GM18867 (cell line): ENCODE measurements at regions not wholly inside any gene's neighbourhood (a gene's known extent, or its start where the extent isn't known, plus 50 kb on each side); places are given as distances from the start of the nearest gene placed in this dataset.
"Not testable (repeated sequence)": the region's sequence is repeated elsewhere in the genome, so short reads cannot be mapped to it uniquely, and the experiment has no call there.

Experiments
- ATAC-seq: cut with Tn5 transposase; IDR thresholded peaks from one replicate; pipeline ENCODE4 v1.9.1; 2021; ENCODE audit warnings: mild to moderate bottlenecking, moderate library complexity; ENCODE audit not compliant: unreplicated experiment

DNA sequence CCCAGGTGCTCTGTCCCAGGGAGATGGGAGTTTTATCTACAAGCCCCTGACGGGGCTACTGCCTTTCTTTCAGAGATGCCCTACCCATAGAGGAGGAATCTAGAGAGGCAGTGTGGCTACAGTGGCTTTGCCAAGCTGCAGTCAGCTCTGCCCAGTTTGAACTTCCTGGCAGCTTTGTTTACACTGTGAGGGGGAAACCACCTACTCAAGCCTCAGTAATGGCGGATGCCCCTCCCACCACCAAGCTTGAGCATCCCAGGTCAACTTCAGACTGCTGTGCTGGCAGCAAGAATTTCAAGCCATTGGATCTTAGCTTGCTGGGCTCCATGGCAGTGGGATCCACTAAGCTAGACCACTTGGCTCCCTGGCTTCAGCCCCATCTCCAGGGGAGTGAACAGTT is 53.1 kb upstream of the TMEM252 start:
- not testable (repeated sequence) for ATAC-seq

GRCh38 chr9:68595868-68596267 is 55.2 kb upstream of the TMEM252 start:
- ATAC-seq: no peak

DNA sequence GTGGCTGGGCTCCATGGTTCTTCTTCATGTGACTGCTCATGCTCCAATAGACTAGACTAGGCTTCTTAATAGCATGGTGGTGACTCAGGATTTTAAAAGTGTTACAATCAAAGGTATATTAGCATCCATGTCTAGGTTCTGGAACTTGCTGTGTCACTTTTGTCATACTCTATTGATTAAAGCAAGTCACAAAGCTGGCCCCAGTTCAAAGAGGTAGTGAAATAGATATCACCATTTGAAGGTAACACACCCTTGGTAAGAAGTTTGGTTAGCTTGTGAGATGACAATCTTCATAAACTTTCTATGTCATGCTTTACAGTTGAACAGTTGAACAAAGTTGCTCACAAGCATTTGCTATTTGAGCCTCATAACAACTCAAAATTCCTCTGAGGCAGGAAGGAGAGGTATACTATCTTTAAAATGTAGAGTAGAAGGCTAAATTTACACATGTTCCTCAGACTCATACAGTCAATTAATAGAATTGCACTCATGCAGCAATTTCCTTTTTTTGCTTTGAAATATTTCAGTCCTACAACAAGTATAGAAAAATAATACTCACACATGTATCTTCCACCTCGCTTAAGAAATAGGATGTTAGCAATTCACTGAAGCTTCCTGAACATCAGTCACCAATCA is 56.8 kb upstream of the TMEM252 start:
- ATAC-seq: no peak

GRCh38 chr9:68599826-68600225 is 59.1 kb upstream of the TMEM252 start:
- ATAC-seq: no peak

GRCh38 chr9:68601081-68601480 is 60.4 kb upstream of the TMEM252 start:
- ATAC-seq: no peak

DNA sequence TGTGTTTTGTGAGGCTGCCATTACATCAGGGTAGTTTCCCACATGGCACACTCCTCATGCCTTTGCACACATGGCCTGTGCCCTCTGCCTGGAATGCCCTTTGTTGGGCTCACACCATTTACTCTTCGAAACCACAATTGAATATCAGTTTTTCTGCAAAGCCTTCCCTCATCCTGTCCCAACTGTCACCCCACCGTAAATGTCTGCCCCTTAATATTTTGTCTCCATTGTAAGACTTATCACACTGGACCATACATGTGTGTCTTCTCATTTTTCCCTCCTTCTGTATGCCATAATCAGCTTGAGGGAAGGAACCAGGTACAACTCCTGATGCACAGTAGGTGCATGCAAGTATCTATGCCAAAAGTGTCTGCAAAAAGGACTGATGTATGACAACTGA is 62.7 kb upstream of the TMEM252 start:
- no peak for ATAC-seq

DNA sequence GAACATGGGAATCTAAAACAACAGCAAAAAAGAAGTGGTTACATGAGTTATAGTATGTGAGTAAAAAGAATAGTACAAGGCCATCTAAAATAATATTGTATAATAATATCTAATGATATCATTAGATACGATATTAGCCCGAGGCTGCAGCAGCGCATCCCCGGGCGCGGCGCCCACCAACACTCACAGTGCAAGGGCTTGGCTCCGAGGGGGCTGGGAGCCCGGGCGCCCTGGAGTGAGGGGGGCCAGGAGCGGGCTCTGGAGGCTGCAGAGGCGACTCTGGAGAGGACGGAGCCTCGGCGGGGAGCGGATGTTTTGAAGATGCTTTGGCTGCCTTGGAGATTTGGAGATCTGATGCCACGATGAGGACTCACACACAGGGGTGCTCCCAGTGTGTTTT is 68.1 kb upstream of the TMEM252 start:
- no peak for ATAC-seq

GRCh38 chr9:68609901-68610415 is 69.3 kb upstream of the TMEM252 start:
- no peak for ATAC-seq

DNA sequence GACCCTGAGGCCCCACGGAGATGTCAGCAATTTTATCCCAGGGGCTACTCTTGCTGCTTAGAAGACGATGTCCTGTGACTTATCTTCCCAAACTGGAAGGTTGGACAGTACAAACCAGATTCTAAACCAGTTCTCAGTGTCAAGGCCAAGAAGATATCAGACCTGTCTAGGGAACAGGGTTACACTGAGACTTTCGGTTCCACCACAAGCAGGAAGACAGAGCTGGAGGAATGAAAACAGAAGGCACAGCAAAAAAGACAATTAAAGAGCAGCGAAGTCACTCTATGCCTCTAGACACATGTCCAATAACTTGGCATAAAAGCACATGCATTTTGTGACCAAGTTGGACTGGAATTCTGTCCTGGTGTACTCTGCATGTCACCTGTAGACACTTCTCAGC is 73.4 kb upstream of the TMEM252 start:
- ATAC-seq: no peak

- not testable (repeated sequence) for ATAC-seq
Measured at GRCh38 chr9:68617011-68617410, 76.3 kb upstream of the TMEM252 start.

DNA sequence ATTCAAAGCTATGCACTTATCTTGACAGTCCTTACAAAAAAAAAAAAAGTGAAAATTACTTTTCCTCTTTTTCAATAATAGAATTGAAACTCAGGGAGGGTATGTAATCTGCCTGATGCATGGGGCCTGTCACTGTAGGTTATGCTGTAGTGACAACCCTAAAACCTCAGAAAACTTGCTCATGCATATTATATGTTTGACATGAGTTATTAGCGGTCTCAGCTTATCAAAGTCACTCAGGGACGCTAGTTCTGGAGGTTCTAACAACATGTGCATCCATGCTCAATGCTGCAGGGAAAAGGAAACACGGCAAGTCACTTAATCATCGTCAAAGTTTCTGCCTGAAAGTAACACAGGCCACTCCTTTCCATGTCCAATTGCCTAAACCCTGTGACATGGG is 78.4 kb upstream of the TMEM252 start:
- no peak for ATAC-seq

DNA sequence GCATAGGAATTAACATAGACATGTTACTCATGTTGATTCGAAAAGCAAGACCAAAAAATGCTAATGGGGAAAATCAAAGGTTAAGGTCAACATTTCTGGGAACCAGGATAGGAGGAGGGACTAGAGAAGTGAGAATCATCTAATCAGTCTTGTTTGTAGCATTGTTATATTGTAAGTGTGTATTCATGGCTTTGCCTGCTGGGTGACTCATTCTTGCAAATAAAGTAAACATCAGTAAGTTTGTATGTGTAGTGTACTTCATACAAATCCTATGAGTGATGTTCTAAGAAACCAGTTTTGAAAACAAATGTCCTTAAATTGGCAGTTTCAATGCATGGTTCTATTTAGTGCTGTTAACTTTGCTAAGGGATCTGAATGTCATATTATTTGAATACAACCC is 79.0 kb upstream of the TMEM252 start:
- no peak for ATAC-seq

GRCh38 chr9:68625559-68625958 is 79.5 kb upstream of the PIP5K1B start:
- ATAC-seq: no peak

DNA sequence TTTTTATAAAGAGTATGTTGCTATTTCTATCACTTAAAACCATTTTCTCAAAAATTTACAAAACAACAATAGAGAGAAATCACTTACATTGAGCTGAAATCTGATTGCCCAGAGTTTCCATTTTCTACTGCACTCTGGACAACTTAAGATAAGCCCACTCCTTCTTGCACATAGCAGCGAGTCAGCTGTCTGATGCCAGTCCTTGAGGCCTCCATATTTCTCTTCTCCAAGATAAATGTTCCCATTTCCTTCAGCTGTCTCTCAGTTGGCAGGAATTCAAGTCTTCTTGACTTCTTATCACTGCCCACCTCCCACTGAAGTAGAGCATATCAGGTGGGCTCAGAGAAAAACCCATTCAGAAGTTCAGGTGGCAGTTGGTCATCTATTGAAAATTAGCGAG is 78.5 kb upstream of the PIP5K1B start:
- ATAC-seq: no peak

DNA sequence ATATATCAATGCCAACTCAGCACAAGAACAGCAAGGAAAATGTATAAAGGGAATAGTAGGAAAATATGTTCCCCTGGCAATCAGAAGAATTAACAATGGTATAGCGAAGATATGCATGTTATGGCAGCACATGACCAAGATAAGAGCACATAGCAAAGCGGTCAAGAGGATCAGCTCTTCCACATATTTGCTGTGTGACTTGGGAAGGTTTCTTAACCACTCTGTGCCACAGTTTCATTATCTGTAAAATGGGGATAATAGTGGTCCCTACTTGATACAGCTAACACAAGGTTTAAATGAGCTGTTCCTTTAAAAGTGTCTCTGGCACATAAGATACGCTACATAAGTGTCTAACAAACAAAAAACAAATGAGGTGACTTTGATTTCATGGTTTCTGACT is 77.9 kb upstream of the PIP5K1B start:
- ATAC-seq: no peak

GRCh38 chr9:68627594-68627993 is 77.4 kb upstream of the PIP5K1B start:
- ATAC-seq: no peak

DNA sequence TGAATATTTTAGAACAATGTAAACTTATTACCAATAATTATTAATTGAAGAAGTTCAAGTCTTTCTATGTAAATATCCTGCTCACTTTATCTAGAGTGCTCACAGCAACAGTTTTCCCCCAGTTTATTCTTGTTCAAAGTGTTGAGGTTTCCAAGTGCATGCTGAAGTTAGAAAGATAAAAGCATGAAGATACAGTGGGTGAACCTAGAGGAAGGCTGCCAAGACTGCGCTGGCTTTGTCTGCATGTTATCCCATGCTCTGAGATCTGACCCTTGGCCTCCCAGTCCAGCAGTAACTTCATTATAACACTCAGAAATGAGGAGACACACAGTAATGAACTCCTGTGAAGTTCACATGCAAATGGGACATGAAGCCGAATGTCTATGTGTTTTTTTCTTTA is 76.0 kb upstream of the PIP5K1B start:
- no peak for ATAC-seq

- ATAC-seq: no peak
Measured at GRCh38 chr9:68631811-68632210, 73.2 kb upstream of the PIP5K1B start.

GRCh38 chr9:68637020-68637419 is 68.0 kb upstream of the PIP5K1B start:
- no peak for ATAC-seq

DNA sequence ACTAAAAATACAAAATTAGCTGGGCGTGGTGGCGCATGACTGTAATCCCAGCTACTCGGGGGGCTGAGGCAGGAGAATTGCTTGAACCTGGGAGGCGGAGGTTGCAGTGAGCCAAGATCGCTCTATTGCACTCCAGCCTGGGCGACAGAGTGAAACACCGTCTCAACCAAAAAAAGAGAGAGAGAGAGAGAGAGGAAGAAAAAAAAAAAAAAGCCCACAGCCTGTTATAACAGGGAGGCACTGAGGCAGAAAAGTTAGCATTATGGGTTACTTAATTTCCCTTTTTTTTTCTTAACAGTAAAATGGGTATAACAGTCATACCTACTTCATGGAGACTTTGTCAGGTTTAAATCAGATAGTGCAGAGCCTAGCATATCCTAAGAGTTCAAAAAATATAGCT is 65.8 kb upstream of the PIP5K1B start:
- not testable (repeated sequence) for ATAC-seq

- no peak for ATAC-seq
Measured at GRCh38 chr9:68640421-68641089, 64.5 kb upstream of the PIP5K1B start.

- ATAC-seq: peak; percentile 61
Measured at GRCh38 chr9:68643901-68644809, 60.9 kb upstream of the PIP5K1B start.
